ENCODE measurements at regions not wholly inside any gene's neighbourhood (a gene's known extent, or its start where the extent isn't known, plus 50 kb on each side); places are given as distances from the start of the nearest gene placed in this dataset.
"Not testable (repeated sequence)": the region's sequence is repeated elsewhere in the genome, so short reads cannot be mapped to it uniquely, and the experiment has no call there.

DNA sequence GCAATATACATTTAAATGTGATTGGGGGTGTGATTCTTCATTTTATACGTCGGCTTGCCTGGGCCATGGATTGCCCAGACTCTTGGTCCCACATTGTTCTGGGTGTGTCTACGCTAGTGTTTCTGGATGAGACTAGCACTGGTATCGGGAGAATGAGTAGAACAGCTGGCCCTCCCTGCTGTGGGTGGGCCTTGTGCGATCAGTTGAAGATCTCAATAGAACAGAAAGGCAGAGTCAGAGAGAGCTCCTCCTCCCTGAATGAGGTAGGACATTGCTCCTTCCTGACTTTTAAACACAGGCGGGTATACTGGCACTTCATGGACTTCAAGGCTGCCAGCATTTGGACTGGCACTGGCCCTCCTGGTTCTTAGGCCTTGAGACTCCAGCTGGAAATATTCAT is 603.0 kb downstream of the LIG4 start:
- WGBS, 2 donors = 94 to 99% methylated on average over 6 of the region's 6 CpGs
- Histone ChIP-seq H3K4me3 (no peak overlapping the region), H3K9ac (ENCODE audit: insufficient read depth in 1 of 2, low read length in 2 of 2) (no peak overlapping the region)

GRCh38 chr13:107608736-107609135 is 606.6 kb downstream of the LIG4 start:
- TF ChIP-seq, protein P1, sequence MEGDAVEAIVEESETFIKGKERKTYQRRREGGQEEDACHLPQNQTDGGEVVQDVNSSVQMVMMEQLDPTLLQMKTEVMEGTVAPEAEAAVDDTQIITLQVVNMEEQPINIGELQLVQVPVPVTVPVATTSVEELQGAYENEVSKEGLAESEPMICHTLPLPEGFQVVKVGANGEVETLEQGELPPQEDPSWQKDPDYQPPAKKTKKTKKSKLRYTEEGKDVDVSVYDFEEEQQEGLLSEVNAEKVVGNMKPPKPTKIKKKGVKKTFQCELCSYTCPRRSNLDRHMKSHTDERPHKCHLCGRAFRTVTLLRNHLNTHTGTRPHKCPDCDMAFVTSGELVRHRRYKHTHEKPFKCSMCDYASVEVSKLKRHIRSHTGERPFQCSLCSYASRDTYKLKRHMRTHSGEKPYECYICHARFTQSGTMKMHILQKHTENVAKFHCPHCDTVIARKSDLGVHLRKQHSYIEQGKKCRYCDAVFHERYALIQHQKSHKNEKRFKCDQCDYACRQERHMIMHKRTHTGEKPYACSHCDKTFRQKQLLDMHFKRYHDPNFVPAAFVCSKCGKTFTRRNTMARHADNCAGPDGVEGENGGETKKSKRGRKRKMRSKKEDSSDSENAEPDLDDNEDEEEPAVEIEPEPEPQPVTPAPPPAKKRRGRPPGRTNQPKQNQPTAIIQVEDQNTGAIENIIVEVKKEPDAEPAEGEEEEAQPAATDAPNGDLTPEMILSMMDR (IDR thresholded peaks at IDR 0.05; ENCODE audit: control extremely low read depth, extremely low read depth) = no peak
- DNase-seq (no peak), ATAC-seq (ENCODE audit: insufficient read depth, low FRiP score) (no peak)
- H3K27ac ChIP-seq (ENCODE audit: low read depth in 1 of 2, low read length in 1 of 2) = no peak overlapping the region
- no peaks in the 10 kb centered on the region for H3K4me1 ChIP-seq (ENCODE audit: control insufficient read depth in 5 of 5, insufficient read depth in 5 of 5, low read length in 5 of 5)
- H3K9ac ChIP-seq (ENCODE audit: insufficient read depth in 1 of 2, low read length in 2 of 2) = no peak overlapping the region
- WGBS, 2 donors = 90 to 93% methylated on average over 9 of the region's 9 CpGs
- no peaks in the 10 kb centered on the region for H3K36me3 ChIP-seq (ENCODE audit: control insufficient read depth in 4 of 4, insufficient read depth in 4 of 4, low read length in 4 of 4)
- no peak overlapping the region for H3K4me3 ChIP-seq
- no peaks in the 10 kb centered on the region for H3K27me3 ChIP-seq (ENCODE audit: control insufficient read depth in 3 of 3, insufficient read depth in 3 of 3, low read length in 2 of 3)
- no peaks in the 10 kb centered on the region for H3K9me3 ChIP-seq (ENCODE audit: control insufficient read depth in 4 of 4, insufficient read depth in 3 of 4, low read length in 3 of 4)

More for the DNA sequence above, 603.0 kb downstream of the LIG4 start:
- DNase-seq (no peak), ATAC-seq (ENCODE audit: insufficient read depth, low FRiP score) (no peak)
- Histone ChIP-seq H3K36me3 (ENCODE audit: control insufficient read depth in 4 of 4, insufficient read depth in 4 of 4, low read length in 4 of 4) (no peaks in the 10 kb centered on the region), H3K27me3 (ENCODE audit: control insufficient read depth in 3 of 3, insufficient read depth in 3 of 3, low read length in 2 of 3) (no peaks in the 10 kb centered on the region), H3K27ac (ENCODE audit: low read depth in 1 of 2, low read length in 1 of 2) (no peak overlapping the region), H3K9me3 (ENCODE audit: control insufficient read depth in 4 of 4, insufficient read depth in 3 of 4, low read length in 3 of 4) (no peaks in the 10 kb centered on the region), H3K4me1 (ENCODE audit: control insufficient read depth in 5 of 5, insufficient read depth in 5 of 5, low read length in 5 of 5) (no peaks in the 10 kb centered on the region)
- TF ChIP-seq, protein P1 (IDR thresholded peaks at IDR 0.05; ENCODE audit: control extremely low read depth, extremely low read depth) = no peak

DNA sequence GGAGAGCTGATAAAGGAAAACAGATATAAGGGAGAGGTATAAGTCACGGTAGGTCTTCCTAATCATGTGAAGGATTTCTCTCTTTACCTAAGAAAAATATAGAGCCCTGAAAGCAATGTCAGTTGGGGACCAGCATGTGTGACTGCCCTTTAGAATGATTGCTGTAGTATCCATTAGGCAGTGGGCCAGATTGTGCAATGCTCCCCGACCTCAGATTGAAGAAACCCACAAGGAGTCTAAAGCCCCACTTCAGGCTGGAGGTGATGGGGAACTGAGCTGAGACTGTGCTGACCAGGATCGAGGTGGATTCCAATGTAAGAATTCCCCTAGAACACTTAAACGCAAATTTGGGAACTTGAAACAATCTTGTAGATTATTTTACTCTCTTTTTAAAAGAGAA is 614.4 kb downstream of the LIG4 start:
- TF ChIP-seq, protein P1 (IDR thresholded peaks at IDR 0.05; ENCODE audit: control extremely low read depth, extremely low read depth) = no peak
- no peak overlapping the region for H3K4me3 ChIP-seq
- no peaks in the 10 kb centered on the region for H3K36me3 ChIP-seq (ENCODE audit: control insufficient read depth in 4 of 4, insufficient read depth in 4 of 4, low read length in 4 of 4)
- H3K27ac ChIP-seq (ENCODE audit: low read depth in 1 of 2, low read length in 1 of 2) = no peak overlapping the region
- no peak overlapping the region for H3K9ac ChIP-seq (ENCODE audit: insufficient read depth in 1 of 2, low read length in 2 of 2)
- DNase-seq (peak in 2 of 3 donors; percentile 8 to 50), ATAC-seq (ENCODE audit: insufficient read depth, low FRiP score) (no peak)
- 65 to 70% methylated on average over 4 of the region's 4 CpGs for WGBS, 2 donors
- H3K4me1 ChIP-seq (ENCODE audit: control insufficient read depth in 5 of 5, insufficient read depth in 5 of 5, low read length in 5 of 5) = no peaks in the 10 kb centered on the region
- H3K9me3 ChIP-seq (ENCODE audit: control insufficient read depth in 4 of 4, insufficient read depth in 3 of 4, low read length in 3 of 4) = no peaks in the 10 kb centered on the region
- no peaks in the 10 kb centered on the region for H3K27me3 ChIP-seq (ENCODE audit: control insufficient read depth in 3 of 3, insufficient read depth in 3 of 3, low read length in 2 of 3)

DNA sequence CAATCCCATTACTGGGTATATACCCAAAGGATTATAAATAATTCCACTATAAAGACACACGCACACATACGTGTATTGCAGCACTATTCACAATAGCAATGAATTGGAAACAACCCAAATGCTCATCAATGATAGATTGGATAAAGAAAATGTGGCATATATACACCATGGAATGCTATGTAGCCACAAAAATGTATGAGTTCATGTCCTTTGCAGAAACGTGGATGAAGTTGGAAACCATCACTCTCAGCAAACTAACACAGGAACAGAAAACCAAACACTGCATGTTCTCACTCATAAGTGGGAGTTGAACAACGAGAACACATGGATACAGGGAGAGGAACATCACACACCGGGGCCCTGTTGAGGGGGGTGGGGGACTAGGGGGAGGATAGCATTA is 619.0 kb downstream of the LIG4 start:
- H3K4me3 ChIP-seq; ATAC-seq (ENCODE audit: insufficient read depth, low FRiP score); H3K36me3 ChIP-seq (ENCODE audit: control insufficient read depth in 4 of 4, insufficient read depth in 4 of 4, low read length in 4 of 4); H3K27me3 ChIP-seq (ENCODE audit: control insufficient read depth in 3 of 3, insufficient read depth in 3 of 3, low read length in 2 of 3); H3K27ac ChIP-seq (ENCODE audit: low read depth in 1 of 2, low read length in 1 of 2); H3K9me3 ChIP-seq (ENCODE audit: control insufficient read depth in 4 of 4, insufficient read depth in 3 of 4, low read length in 3 of 4); H3K4me1 ChIP-seq (ENCODE audit: control insufficient read depth in 5 of 5, insufficient read depth in 5 of 5, low read length in 5 of 5); DNase-seq; H3K9ac ChIP-seq (ENCODE audit: insufficient read depth in 1 of 2, low read length in 2 of 2): not testable (repeated sequence)
- 73 to 80% methylated on average over 5 of the region's 5 CpGs for WGBS, 2 donors

Measured in lung (tissue), 11 donors.